HFFc6 (cell line): ENCODE measurements at regions not wholly inside any gene's neighbourhood (a gene's known extent, or its start where the extent isn't known, plus 50 kb on each side); places are given as distances from the start of the nearest gene placed in this dataset.

Experiments used
- DNase-seq: peaks from one replicate; pipeline ENCODE4 v3.0.0-alpha.2; 2018
- H3K27ac Mint-ChIP-seq: 2 replicates; pipeline ENCODE4 v1.8.0; 2020; ENCODE audit warnings: mild to moderate bottlenecking, mixed read lengths
- H3K27me3 Mint-ChIP-seq: 2 replicates; pipeline ENCODE4 v1.8.0; 2021; ENCODE audit warnings: mild to moderate bottlenecking, moderate library complexity, mixed read lengths; ENCODE audit not compliant: insufficient read depth
- H3K36me3 Mint-ChIP-seq: 2 replicates; pipeline ENCODE4 v1.8.0; 2021; ENCODE audit warnings: low read depth, mixed read lengths
- H3K4me1 Mint-ChIP-seq: 2 replicates; pipeline ENCODE4 v1.8.0; 2020; ENCODE audit warnings: low read depth, mixed read lengths
- H3K4me3 Mint-ChIP-seq: 2 replicates; pipeline ENCODE4 v1.8.0; 2020; ENCODE audit warnings: mild to moderate bottlenecking, moderate library complexity, mixed read lengths
- H3K9me3 Mint-ChIP-seq: 2 replicates; pipeline ENCODE4 v1.8.0; 2020; ENCODE audit warnings: mild to moderate bottlenecking, mixed read lengths
- TF ChIP-seq, protein P1 (sequence below): fragments of 200-600 bp; sonication (generic); IDR thresholded peaks from 2 replicates; pipeline ENCODE4 v1.5.0; 2021; ENCODE audit warnings: antibody characterized with exemption, mild to moderate bottlenecking

DNA sequence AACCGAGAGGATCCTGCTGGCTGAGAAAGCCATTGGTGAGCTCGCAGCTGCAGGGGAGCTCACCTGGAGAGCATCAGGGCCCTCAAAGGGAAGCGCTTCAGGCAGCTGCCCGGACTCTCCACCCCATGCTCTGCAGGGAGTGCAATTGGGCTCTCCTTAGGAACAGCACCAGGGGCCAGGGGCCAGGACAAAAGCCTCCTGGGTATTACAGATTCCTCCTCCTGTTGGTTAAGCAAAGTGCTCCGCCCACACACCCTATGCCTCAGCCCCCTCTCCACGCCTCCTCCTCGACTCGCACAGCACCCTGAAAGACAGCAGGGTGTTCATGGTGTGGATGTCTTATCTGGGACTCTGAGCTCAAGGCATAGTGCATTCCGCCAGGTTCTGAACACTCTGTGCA lies 139.9 kb downstream of the SHANK2 start:
- no peak for DNase-seq
- Mint-ChIP-seq H3K27me3 (peaks cover 18% of the 10 kb centered on the region), H3K27ac (no peak overlapping the region), H3K4me1 (no peaks in the 10 kb centered on the region), H3K36me3 (no peaks in the 10 kb centered on the region), H3K4me3 (no peak overlapping the region), H3K9me3 (no peaks in the 10 kb centered on the region; the same call in 1 of the 2 replicates)
- TF ChIP-seq, protein P1, sequence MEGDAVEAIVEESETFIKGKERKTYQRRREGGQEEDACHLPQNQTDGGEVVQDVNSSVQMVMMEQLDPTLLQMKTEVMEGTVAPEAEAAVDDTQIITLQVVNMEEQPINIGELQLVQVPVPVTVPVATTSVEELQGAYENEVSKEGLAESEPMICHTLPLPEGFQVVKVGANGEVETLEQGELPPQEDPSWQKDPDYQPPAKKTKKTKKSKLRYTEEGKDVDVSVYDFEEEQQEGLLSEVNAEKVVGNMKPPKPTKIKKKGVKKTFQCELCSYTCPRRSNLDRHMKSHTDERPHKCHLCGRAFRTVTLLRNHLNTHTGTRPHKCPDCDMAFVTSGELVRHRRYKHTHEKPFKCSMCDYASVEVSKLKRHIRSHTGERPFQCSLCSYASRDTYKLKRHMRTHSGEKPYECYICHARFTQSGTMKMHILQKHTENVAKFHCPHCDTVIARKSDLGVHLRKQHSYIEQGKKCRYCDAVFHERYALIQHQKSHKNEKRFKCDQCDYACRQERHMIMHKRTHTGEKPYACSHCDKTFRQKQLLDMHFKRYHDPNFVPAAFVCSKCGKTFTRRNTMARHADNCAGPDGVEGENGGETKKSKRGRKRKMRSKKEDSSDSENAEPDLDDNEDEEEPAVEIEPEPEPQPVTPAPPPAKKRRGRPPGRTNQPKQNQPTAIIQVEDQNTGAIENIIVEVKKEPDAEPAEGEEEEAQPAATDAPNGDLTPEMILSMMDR = no peak

DNA sequence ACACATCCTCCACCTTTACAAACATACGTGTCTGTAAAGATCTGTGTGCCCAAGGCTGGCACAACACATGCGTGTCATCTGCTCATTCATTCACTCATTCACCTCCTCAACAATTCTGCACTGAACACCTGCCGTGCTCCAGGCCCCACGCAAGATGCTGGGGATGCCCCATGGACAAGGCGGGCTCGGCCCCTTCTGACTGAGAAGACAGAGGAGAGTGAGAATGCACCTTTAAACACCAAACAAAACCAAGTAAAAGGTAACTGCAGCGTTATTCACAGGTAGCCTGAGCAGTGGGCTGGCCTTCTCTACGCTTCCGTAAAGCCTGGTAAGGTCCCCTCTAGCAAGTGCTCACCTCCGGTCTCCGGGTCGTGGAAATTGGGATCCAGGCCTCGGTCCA lies 142.8 kb downstream of the SHANK2 start:
- no peaks in the 10 kb centered on the region for H3K36me3 Mint-ChIP-seq
- H3K9me3 Mint-ChIP-seq = peaks cover 5% of the 10 kb centered on the region; the same call in 1 of the 2 replicates
- TF ChIP-seq, protein P1 = no peak
- H3K4me1 Mint-ChIP-seq = no peaks in the 10 kb centered on the region
- no peak overlapping the region for H3K4me3 Mint-ChIP-seq
- DNase-seq = no peak
- no peak overlapping the region for H3K27ac Mint-ChIP-seq
- H3K27me3 Mint-ChIP-seq = peaks cover 18% of the 10 kb centered on the region

DNA sequence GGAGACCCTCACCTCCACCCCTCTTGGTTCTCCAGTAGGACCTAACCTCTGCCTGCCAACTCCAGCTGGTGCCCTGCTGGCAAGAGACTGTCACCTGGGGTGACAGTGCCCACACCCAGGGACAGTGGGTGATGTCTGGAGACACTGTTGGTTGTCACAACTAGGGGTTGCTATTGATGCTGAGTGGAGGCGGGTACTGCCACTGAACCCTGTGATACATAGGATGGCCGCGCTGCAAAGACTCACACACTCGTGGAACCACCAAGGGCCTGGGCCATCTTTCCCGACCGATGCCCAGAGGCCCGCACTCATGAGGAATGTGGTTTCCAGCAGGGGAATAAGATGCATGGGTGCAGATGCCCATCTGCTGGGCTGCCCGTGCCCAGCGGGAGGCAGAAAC lies 143.2 kb downstream of the SHANK2 start:
- Mint-ChIP-seq H3K4me1 (no peaks in the 10 kb centered on the region), H3K27me3 (peaks cover 18% of the 10 kb centered on the region), H3K36me3 (no peaks in the 10 kb centered on the region), H3K4me3 (no peak overlapping the region), H3K9me3 (peaks cover 5% of the 10 kb centered on the region; the same call in 1 of the 2 replicates), H3K27ac (no peak overlapping the region)
- TF ChIP-seq, protein P1 = no peak
- no peak for DNase-seq

DNA sequence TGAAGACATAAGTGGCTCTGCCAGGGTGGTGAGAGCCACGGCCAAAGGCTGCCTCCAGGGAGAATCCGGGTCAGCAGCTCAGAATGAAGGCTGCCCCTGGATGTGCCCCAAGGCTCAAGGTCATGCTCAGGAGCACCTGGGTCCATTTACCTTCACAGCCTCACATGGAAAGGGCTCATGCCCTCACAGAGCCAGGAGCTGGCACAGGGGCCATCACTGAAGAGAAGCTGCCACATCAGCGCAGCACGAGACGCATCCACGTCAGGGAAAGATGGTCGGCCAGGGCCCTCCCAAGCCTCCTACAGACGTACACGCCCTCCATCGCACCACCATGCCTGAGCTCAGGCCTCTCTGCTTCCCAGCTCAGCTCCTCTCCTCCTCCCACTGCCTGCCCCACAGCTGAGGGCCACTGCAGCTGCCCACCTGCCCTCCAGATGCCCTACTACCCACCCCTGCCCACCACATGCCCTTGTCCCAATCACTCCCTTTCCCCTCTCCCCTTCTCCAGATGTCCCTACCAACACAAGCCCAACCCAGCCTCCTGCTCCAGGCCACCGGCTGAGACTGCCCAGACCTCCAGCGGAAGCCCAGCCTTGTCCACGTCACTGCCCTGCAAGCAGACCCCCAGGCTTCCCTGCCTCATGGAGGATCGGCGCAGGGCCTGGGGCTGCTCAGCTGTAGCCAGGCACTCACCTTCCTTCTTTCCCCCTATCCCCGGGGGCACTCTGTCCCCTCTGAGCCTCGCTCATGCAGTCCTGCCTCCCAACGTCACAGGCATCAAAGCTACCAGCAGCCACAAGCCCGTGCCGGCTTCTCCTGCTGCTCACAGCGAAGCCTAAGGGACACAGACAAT lies 144.1 kb downstream of the SHANK2 start:
- H3K4me3 Mint-ChIP-seq = no peak overlapping the region
- no peak for DNase-seq
- no peak overlapping the region for H3K27ac Mint-ChIP-seq
- H3K9me3 Mint-ChIP-seq = peaks cover 9% of the 10 kb centered on the region; the same call in 1 of the 2 replicates
- no peaks in the 10 kb centered on the region for H3K36me3 Mint-ChIP-seq
- TF ChIP-seq, protein P1 = no peak
- no peaks in the 10 kb centered on the region for H3K4me1 Mint-ChIP-seq
- peaks cover 17% of the 10 kb centered on the region for H3K27me3 Mint-ChIP-seq

DNA sequence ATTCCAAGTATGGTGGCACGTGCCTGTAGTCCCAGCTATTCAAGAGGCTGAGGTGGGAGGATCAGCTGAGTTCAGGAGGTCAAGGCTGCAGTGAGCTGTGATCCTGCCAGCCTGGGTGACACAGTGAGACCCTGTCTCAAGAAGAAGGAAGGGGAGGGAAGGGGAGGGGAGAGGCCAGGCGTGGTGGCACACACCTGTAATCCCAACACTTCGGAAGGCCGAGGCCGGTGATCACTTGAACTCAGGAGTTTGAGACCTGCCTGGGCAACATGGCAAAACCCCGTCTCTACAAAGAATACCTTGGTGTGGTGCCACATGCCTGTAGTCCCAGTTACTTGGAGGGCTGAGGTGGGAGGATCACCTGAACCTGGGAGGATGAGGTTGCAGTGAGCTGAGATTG lies 145.7 kb downstream of the SHANK2 start:
- peaks cover 8% of the 10 kb centered on the region for H3K27me3 Mint-ChIP-seq
- H3K4me3 Mint-ChIP-seq = no peak overlapping the region
- TF ChIP-seq, protein P1 = no peak
- H3K27ac Mint-ChIP-seq = no peak overlapping the region
- H3K36me3 Mint-ChIP-seq = no peaks in the 10 kb centered on the region
- no peak for DNase-seq
- H3K4me1 Mint-ChIP-seq = no peaks in the 10 kb centered on the region
- peaks cover 9% of the 10 kb centered on the region; the same call in 1 of the 2 replicates for H3K9me3 Mint-ChIP-seq
